Left lung (tissue), 4 donors: ENCODE measurements at regions not wholly inside any gene's neighbourhood (a gene's known extent, or its start where the extent isn't known, plus 50 kb on each side); places are given as distances from the start of the nearest gene placed in this dataset.

Experiments
- ATAC-seq: fragments of 200-7000 bp; cut with Tn5 transposase; one replicate; pipeline ENCODE4 v1.9.1; 2020; ENCODE audit warnings: moderate library complexity
- DNase-seq, 4 donors: peaks; one replicate each; pipeline ENCODE4 v3.0.0-alpha.2; 2013 to 2020
- H3K27ac ChIP-seq, 2 donors: fragments of 200-600 bp; sonication (generic) in 1 of 2; one replicate each; pipeline versions ENCODE4 v1.5.0 to v1.8.0; 2020 to 2021
- H3K27me3 ChIP-seq, 2 donors: fragments of 200-600 bp; sonication (generic) in 1 of 2; one replicate each; pipeline versions ENCODE4 v1.5.0 to v1.8.0; 2020 to 2021
- H3K36me3 ChIP-seq, 2 donors: fragments of 200-600 bp; sonication (generic) in 1 of 2; one replicate each; pipeline versions ENCODE4 v1.5.0 to v1.8.0; 2020 to 2021
- H3K4me1 ChIP-seq, 2 donors: fragments of 200-600 bp; one replicate each; pipeline ENCODE4 v1.8.0; 2021
- H3K4me3 ChIP-seq, 2 donors: fragments of 200-600 bp; sonication (generic) in 1 of 2; one replicate each; pipeline versions ENCODE4 v1.5.0 to v1.8.0; 2020 to 2021; ENCODE audit warnings: mild to moderate bottlenecking in 1 of 2
- H3K9me3 ChIP-seq, 2 donors: fragments of 200-600 bp; sonication (generic) in 1 of 2; one replicate each; pipeline versions ENCODE4 v1.5.0 to v1.8.0; 2020 to 2021
- intact Hi-C, 2 donors: fragments of 100-400 bp; cut with DNase I; formaldehyde crosslinking; loops; one replicate each; pipeline versions ENCODE4 v1.11.2 to v1.14.2; 2022
- TF ChIP-seq, protein P1 (sequence below), 2 donors: fragments of 200-600 bp; sonication (generic) in 1 of 2; IDR thresholded peaks; one replicate each; pipeline versions ENCODE4 v1.5.0 to v1.8.0; 2021; ENCODE audit warnings: antibody characterized with exemption in 2 of 2
- donor health status: DM: no; HTN: yes; CAD: no.
- donor health status: DM: no; HTN: no; CAD: no.

DNA sequence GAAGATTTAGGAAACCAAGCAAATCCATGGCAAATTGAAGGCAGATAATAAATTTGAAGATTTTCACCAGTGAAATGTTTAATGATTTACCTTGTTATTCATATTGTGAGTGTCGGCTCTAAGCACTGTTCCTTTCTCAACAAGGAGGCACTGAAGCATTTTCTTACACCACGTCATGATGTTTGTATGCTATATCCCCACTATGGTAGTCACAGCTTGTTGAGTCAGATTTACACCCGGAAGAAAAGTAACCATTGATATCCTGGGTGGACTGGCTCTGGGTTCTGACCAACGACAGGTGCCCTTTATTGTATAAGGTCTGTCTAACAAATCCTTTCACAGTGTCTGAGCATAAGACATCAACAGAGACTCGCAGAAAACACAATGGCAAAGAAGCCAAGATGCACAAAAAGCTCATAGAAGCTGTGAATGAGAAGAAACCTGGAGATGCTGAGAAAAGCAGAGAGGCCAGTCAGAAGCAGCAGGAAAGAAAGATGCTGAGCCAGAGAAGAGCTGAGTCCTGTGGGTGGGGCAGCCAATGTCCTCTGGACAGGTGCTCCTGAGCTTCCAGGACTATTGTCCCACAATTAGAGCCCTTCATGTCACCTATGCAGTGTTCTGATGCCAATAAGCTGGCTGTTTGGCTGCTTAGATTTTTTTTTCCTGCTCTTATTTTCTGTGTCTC is 49.7 kb upstream of the ARHGAP5 start:
- Histone ChIP-seq H3K27me3 (no peaks in the 10 kb centered on the region), H3K36me3 (no peaks in the 10 kb centered on the region), H3K4me1 (no peaks in the 10 kb centered on the region), H3K4me3 (no peak overlapping the region), H3K9me3 (no peaks in the 10 kb centered on the region), H3K27ac (no peak overlapping the region)
- ATAC-seq (no peak), DNase-seq (no peak)
- TF ChIP-seq, protein P1, sequence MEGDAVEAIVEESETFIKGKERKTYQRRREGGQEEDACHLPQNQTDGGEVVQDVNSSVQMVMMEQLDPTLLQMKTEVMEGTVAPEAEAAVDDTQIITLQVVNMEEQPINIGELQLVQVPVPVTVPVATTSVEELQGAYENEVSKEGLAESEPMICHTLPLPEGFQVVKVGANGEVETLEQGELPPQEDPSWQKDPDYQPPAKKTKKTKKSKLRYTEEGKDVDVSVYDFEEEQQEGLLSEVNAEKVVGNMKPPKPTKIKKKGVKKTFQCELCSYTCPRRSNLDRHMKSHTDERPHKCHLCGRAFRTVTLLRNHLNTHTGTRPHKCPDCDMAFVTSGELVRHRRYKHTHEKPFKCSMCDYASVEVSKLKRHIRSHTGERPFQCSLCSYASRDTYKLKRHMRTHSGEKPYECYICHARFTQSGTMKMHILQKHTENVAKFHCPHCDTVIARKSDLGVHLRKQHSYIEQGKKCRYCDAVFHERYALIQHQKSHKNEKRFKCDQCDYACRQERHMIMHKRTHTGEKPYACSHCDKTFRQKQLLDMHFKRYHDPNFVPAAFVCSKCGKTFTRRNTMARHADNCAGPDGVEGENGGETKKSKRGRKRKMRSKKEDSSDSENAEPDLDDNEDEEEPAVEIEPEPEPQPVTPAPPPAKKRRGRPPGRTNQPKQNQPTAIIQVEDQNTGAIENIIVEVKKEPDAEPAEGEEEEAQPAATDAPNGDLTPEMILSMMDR (IDR thresholded peaks at IDR 0.05), result no peak
- intact Hi-C loops, result no loop called here
